Loucy (cell line): ENCODE measurements at regions not wholly inside any gene's neighbourhood (a gene's known extent, or its start where the extent isn't known, plus 50 kb on each side); places are given as distances from the start of the nearest gene placed in this dataset.

ENCODE experiments used
- H2AFZ ChIP-seq: fragments of 200-600 bp; sonication (generic); 2 replicates; pipeline ENCODE4 v1.6.0; 2016; ENCODE audit warnings: antibody characterized with exemption, mild to moderate bottlenecking, low read length, moderate library complexity
- H3F3A ChIP-seq: fragments of 200-600 bp; 2 replicates; pipeline ENCODE4 v1.6.0; 2016; ENCODE audit warnings: antibody characterized with exemption, low read depth, mild to moderate bottlenecking
- H3K27me3 ChIP-seq: fragments of 200-600 bp; sonication (generic); 2 replicates; pipeline ENCODE4 v1.6.1; 2014; ENCODE audit warnings: low read length, mild to moderate bottlenecking; ENCODE audit not compliant: insufficient read depth, poor library complexity, severe bottlenecking
- H3K36me3 ChIP-seq: fragments of 200-600 bp; sonication (generic); 2 replicates; pipeline ENCODE4 v1.6.1; 2016; ENCODE audit warnings: low read length; ENCODE audit not compliant: insufficient read depth
- H3K4me1 ChIP-seq: fragments of 200-600 bp; sonication (generic); 2 replicates; pipeline ENCODE4 v1.5.1; 2014; ENCODE audit warnings: low read length, mild to moderate bottlenecking; ENCODE audit not compliant: insufficient read depth, poor library complexity, severe bottlenecking
- H3K4me2 ChIP-seq: fragments of 200-600 bp; sonication (generic); 2 replicates; pipeline ENCODE4 v1.6.0; 2014; ENCODE audit warnings: antibody characterized with exemption, low read length, low read depth, mild to moderate bottlenecking; ENCODE audit not compliant: poor library complexity, severe bottlenecking
- H3K4me3 ChIP-seq: fragments of 200-600 bp; sonication (generic); 2 replicates; pipeline ENCODE4 v1.5.1; 2014; ENCODE audit warnings: low read length, mild to moderate bottlenecking, mixed read lengths; ENCODE audit not compliant: poor library complexity, severe bottlenecking
- H3K79me2 ChIP-seq: fragments of 200-600 bp; sonication (generic); 2 replicates; pipeline ENCODE4 v1.6.1; 2014; ENCODE audit warnings: low read length; ENCODE audit not compliant: insufficient read depth
- H3K9ac ChIP-seq: fragments of 200-600 bp; sonication (generic); 2 replicates; pipeline ENCODE4 v1.6.0; 2014; ENCODE audit warnings: mild to moderate bottlenecking, low read depth, low read length, moderate library complexity; ENCODE audit not compliant: poor library complexity, severe bottlenecking
- H3K9me2 ChIP-seq: fragments of 200-600 bp; sonication (generic); replicated peaks from 2 replicates; pipeline ENCODE4 v1.6.1; 2016; ENCODE audit warnings: low read depth, low read length, mixed read lengths
- H3K9me3 ChIP-seq: fragments of 200-600 bp; sonication (generic); 2 replicates; pipeline ENCODE4 v1.6.1; 2014; ENCODE audit warnings: mild to moderate bottlenecking, antibody characterized with exemption, low read length, low read depth; ENCODE audit not compliant: insufficient read depth
- H4K20me1 ChIP-seq: fragments of 200-600 bp; sonication (generic); 2 replicates; pipeline ENCODE4 v1.6.0; 2014; ENCODE audit warnings: antibody characterized with exemption, low read length, mild to moderate bottlenecking; ENCODE audit not compliant: insufficient read depth, poor library complexity, severe bottlenecking
- EZH2phosphoT487 ChIP-seq: fragments of 200-600 bp; IDR thresholded peaks from 2 replicates; pipeline ENCODE4 v1.6.1; 2018; ENCODE audit warnings: antibody characterized with exemption, mild to moderate bottlenecking, moderate library complexity, borderline replicate concordance
- TF ChIP-seq, protein P1 (sequence below): fragments of 200-600 bp; sonication (generic); conservative IDR thresholded peaks from 2 replicates; pipeline ENCODE4 v1.5.1; 2014; ENCODE audit warnings: mild to moderate bottlenecking, antibody characterized with exemption, low read length

DNA sequence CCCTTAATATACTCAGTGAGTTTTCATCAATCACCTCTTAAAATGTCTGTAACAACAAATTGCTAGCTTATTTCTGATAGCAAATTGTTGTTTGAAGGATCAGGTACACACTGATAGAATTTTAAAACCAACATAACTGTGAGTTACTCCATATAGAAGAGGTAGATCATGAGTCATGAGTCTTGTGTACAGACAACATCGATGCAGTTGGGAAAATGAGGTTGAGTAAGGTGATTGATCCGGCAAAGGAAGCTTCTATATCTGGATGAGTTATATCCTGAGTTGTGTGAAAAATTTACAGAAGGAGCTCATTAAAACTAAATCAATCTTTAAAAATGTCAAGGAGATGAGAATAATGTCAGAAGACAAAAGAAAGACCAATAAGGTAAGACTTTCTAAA lies 604.6 kb upstream of the RGMB start:
- H4K20me1 ChIP-seq = no peaks in the 10 kb centered on the region
- no peaks in the 10 kb centered on the region for H3K9me2 ChIP-seq
- H3K4me2 ChIP-seq = no peak overlapping the region
- H3K79me2 ChIP-seq = no peaks in the 10 kb centered on the region
- no peaks in the 10 kb centered on the region for H3K4me1 ChIP-seq
- H3K36me3 ChIP-seq = no peaks in the 10 kb centered on the region
- no peak for TF ChIP-seq EZH2phosphoT487
- TF ChIP-seq, protein P1, sequence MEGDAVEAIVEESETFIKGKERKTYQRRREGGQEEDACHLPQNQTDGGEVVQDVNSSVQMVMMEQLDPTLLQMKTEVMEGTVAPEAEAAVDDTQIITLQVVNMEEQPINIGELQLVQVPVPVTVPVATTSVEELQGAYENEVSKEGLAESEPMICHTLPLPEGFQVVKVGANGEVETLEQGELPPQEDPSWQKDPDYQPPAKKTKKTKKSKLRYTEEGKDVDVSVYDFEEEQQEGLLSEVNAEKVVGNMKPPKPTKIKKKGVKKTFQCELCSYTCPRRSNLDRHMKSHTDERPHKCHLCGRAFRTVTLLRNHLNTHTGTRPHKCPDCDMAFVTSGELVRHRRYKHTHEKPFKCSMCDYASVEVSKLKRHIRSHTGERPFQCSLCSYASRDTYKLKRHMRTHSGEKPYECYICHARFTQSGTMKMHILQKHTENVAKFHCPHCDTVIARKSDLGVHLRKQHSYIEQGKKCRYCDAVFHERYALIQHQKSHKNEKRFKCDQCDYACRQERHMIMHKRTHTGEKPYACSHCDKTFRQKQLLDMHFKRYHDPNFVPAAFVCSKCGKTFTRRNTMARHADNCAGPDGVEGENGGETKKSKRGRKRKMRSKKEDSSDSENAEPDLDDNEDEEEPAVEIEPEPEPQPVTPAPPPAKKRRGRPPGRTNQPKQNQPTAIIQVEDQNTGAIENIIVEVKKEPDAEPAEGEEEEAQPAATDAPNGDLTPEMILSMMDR = no peak
- H3K27me3 ChIP-seq = no peaks in the 10 kb centered on the region
- no peaks in the 10 kb centered on the region for H3F3A ChIP-seq
- H3K9ac ChIP-seq = no peak overlapping the region
- no peaks in the 10 kb centered on the region for H3K9me3 ChIP-seq
- no peak overlapping the region for H2AFZ ChIP-seq
- no peak overlapping the region for H3K4me3 ChIP-seq

DNA sequence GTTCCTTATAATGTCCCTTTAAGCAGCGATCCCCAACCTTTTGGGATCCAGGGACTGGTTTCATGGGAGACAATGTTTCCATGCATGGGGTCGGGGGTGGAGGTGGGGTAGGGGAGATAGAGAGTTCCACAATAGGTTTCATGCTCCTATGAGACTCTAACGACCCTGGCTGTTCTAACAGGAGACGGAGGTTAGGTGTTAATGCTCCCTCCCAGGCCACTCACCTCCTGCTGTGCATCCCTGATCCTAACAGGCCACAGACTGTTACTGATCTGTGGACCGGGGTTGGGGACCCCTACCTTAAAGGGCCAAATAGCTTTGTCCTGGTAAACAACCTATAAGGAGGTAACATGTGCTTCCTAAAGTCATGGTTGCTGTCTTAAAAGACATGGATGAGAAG lies 602.5 kb upstream of the RGMB start:
- Histone ChIP-seq H3K9me2 (no peaks in the 10 kb centered on the region), H3K9me3 (no peaks in the 10 kb centered on the region), H2AFZ (no peak overlapping the region), H3K4me2 (no peak overlapping the region), H3K4me1 (no peaks in the 10 kb centered on the region), H3F3A (no peaks in the 10 kb centered on the region), H3K4me3 (no peak overlapping the region), H3K9ac (no peak overlapping the region), H3K36me3 (no peaks in the 10 kb centered on the region), H3K27me3 (no peaks in the 10 kb centered on the region), H4K20me1 (no peaks in the 10 kb centered on the region), H3K79me2 (no peaks in the 10 kb centered on the region)
- TF ChIP-seq, protein P1 = no peak
- no peak for TF ChIP-seq EZH2phosphoT487

DNA sequence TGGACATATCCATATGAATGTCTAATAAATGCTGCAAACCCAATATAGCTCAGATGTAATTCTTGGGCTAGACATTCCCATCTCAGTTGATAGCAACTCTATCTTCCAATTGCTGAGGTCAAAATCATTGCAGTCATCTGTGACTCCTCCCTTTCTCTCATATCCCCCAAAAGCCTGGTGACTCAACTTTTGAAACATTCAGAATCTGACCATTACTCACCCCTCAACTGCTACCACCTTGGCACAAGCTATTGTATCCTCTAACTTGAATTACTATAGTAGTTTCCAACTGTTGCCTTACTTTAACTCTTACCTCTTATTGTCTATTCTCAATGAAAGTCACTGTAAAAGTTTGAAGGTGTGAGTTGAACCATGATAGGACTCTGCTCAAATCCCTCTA lies 600.1 kb upstream of the RGMB start:
- no peaks in the 10 kb centered on the region for H3K36me3 ChIP-seq
- H3K4me3 ChIP-seq = no peak overlapping the region
- H2AFZ ChIP-seq = no peak overlapping the region
- no peaks in the 10 kb centered on the region for H3K9me2 ChIP-seq
- no peaks in the 10 kb centered on the region for H3K79me2 ChIP-seq
- H3K4me2 ChIP-seq = no peak overlapping the region
- no peaks in the 10 kb centered on the region for H3K27me3 ChIP-seq
- no peak for TF ChIP-seq EZH2phosphoT487
- TF ChIP-seq, protein P1 = no peak
- H3K9ac ChIP-seq = no peak overlapping the region
- no peaks in the 10 kb centered on the region for H3F3A ChIP-seq
- no peaks in the 10 kb centered on the region for H3K9me3 ChIP-seq
- no peaks in the 10 kb centered on the region for H4K20me1 ChIP-seq
- H3K4me1 ChIP-seq = no peaks in the 10 kb centered on the region
